Type B pancreatic cell (in vitro differentiated cells): ENCODE measurements at regions not wholly inside any gene's neighbourhood (a gene's known extent, or its start where the extent isn't known, plus 50 kb on each side); places are given as distances from the start of the nearest gene placed in this dataset.

Source experiments
- DNase-seq: peaks from one replicate; pipeline ENCODE4 v3.0.0; 2021; ENCODE audit warnings: mixed read lengths; ENCODE audit not compliant: unreplicated experiment; ENCODE audit errors: extremely low spot score
- H3K27ac Mint-ChIP-seq: 2 replicates; pipeline ENCODE4 v1.8.0; 2021; ENCODE audit warnings: mild to moderate bottlenecking, mixed read lengths
- H3K27me3 Mint-ChIP-seq: 2 replicates; pipeline ENCODE4 v1.8.0; 2021; ENCODE audit warnings: mixed read lengths
- H3K36me3 Mint-ChIP-seq: 2 replicates; pipeline ENCODE4 v1.8.0; 2021; ENCODE audit warnings: mixed read lengths
- H3K4me1 Mint-ChIP-seq: one replicate; pipeline ENCODE4 v1.8.0; 2021; ENCODE audit warnings: mixed read lengths; ENCODE audit not compliant: unreplicated experiment
- H3K4me3 Mint-ChIP-seq: 2 replicates; pipeline ENCODE4 v1.8.0; 2021; ENCODE audit warnings: mild to moderate bottlenecking, mixed read lengths
- H3K9me3 Mint-ChIP-seq: 2 replicates; pipeline ENCODE4 v1.8.0; 2021; ENCODE audit warnings: mixed read lengths
- TF ChIP-seq, protein P1 (sequence below): fragments of 200-600 bp; sonication (generic); conservative IDR thresholded peaks from 2 replicates; pipeline ENCODE4 v1.5.0; 2021; ENCODE audit warnings: antibody characterized with exemption, mild to moderate bottlenecking

DNA sequence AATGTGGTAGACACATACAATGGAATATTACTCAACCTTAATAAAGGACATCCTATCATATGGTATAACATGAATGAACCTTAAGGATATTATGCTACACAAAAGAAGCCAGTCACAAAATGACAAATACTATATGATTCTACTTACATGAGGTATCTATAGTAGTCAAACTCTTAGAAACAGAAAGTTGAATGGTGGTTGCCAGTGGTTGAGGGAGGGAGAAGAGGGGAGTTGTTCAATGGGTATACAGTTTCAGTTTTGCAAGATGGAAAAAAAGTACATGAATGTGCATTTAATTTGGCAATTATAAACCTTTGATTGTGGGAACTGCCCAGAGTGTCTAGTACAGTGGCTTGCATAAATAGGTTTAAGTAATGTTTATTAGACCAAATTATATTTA is 473.3 kb upstream of the ZNF608 start:
- Mint-ChIP-seq H3K27me3 (no peaks in the 10 kb centered on the region), H3K36me3 (no peaks in the 10 kb centered on the region), H3K4me3 (no peak overlapping the region), H3K9me3 (peaks cover 6% of the 10 kb centered on the region), H3K4me1 (no peaks in the 10 kb centered on the region), H3K27ac (no peak overlapping the region)
- TF ChIP-seq, protein P1, sequence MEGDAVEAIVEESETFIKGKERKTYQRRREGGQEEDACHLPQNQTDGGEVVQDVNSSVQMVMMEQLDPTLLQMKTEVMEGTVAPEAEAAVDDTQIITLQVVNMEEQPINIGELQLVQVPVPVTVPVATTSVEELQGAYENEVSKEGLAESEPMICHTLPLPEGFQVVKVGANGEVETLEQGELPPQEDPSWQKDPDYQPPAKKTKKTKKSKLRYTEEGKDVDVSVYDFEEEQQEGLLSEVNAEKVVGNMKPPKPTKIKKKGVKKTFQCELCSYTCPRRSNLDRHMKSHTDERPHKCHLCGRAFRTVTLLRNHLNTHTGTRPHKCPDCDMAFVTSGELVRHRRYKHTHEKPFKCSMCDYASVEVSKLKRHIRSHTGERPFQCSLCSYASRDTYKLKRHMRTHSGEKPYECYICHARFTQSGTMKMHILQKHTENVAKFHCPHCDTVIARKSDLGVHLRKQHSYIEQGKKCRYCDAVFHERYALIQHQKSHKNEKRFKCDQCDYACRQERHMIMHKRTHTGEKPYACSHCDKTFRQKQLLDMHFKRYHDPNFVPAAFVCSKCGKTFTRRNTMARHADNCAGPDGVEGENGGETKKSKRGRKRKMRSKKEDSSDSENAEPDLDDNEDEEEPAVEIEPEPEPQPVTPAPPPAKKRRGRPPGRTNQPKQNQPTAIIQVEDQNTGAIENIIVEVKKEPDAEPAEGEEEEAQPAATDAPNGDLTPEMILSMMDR: no peak
- DNase-seq: no peak

DNA sequence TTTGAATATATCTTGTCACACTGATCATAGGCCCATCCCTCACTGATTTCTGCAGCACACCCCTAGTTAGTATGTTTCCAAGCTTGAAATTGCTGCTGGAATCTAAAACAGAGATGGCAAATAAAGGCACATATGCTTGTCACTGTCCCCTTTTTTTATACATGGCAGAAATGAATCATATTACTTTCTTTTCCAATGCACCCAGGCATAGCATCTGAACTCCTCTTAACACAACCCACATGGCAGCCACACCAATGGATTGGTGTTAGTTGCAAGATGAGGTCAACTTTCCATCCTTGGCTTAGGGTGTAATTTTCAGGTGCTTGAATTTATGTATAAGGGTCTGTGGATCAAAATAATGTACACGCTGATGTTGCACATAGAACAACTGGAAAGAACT is 473.8 kb upstream of the ZNF608 start:
- Mint-ChIP-seq H3K36me3 (no peaks in the 10 kb centered on the region), H3K4me3 (no peak overlapping the region), H3K9me3 (peaks cover 6% of the 10 kb centered on the region), H3K27me3 (no peaks in the 10 kb centered on the region), H3K4me1 (no peaks in the 10 kb centered on the region), H3K27ac (no peak overlapping the region)
- TF ChIP-seq, protein P1: no peak
- DNase-seq: no peak

DNA sequence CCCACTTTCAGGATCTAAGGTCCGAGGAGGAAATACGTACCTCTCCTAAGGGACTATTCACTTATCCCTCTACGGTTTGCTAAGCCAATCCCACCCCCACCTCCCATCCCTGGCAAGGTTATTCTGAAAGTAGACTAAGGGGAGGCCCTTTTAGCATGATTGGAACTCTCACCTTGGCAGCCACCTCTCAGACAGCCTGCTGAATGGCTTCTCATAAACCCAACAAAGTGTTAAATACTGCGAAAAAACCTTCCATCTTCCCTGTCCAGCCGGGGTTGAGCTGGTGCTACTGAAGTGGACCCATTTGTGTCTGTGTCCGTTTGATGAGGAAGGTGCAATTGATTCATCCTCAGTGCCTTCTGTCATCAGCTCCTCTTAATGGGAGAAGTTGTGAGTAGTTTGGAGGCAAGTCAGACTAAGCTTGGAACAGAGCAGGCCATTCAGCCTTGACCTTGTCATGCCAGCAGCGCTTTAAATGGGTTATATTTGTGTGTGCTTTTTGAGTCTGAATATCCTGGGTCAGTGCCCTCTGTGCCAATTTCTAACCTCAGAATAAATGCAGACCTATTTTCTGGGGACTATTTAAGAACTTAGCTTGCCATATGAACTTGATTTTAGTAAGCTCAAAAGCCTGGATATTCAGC is 476.3 kb upstream of the ZNF608 start:
- no peaks in the 10 kb centered on the region for H3K4me1 Mint-ChIP-seq

DNA sequence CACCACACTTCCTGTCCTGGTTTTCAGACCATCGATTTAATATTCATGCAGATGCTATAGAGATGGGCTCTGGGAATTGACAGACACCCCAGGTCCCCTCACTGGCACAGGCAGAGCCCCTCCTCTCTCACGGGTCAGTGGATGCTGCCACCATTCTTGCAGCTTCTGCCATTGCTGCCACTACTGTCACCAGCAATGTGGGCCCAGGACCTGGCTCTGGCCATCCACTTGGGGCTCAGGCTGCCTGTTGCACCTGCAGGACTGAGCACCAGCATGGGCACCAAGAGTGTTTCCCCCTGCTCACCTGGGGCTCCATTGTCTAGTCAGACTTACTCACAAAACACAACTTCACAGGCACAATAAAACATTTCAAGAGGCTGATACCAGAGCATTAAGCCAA is 479.0 kb upstream of the ZNF608 start:
- TF ChIP-seq, protein P1: no peak
- no peaks in the 10 kb centered on the region for H3K27me3 Mint-ChIP-seq
- no peaks in the 10 kb centered on the region for H3K9me3 Mint-ChIP-seq
- H3K4me3 Mint-ChIP-seq: no peak overlapping the region
- H3K36me3 Mint-ChIP-seq: no peaks in the 10 kb centered on the region
- H3K27ac Mint-ChIP-seq: no peak overlapping the region
- H3K4me1 Mint-ChIP-seq: peaks cover 16% of the 10 kb centered on the region
- no peak for DNase-seq

More for the DNA sequence above, 476.3 kb upstream of the ZNF608 start:
- Mint-ChIP-seq H3K27me3 (no peaks in the 10 kb centered on the region), H3K27ac (no peak overlapping the region), H3K4me3 (no peak overlapping the region), H3K9me3 (peaks cover 4% of the 10 kb centered on the region), H3K36me3 (no peaks in the 10 kb centered on the region)
- TF ChIP-seq, protein P1: no peak
- no peak for DNase-seq

DNA sequence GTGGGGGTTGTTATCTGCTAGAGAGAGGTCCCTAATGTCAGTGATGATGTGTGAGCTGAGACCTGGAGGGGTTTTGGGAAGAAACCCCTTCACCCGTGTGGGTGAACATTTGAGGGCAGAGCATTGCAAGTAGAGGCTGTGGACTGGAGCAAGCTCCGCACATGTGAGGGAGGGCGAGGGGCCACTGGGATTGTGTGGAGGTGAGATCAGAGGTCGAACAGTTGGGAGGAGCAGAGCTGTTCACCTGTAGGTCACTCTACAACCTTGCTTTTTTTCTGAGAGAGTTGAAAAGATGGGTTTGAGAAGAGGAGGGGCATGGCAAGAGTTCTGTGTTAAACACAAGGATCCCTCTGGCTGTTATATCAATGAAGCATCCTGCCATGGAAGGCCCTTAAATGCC is 480.4 kb upstream of the ZNF608 start:
- TF ChIP-seq, protein P1: no peak
- Mint-ChIP-seq H3K36me3 (no peaks in the 10 kb centered on the region), H3K9me3 (peaks cover 4% of the 10 kb centered on the region), H3K4me3 (no peak overlapping the region), H3K27ac (no peak overlapping the region), H3K27me3 (no peaks in the 10 kb centered on the region), H3K4me1 (peaks cover 17% of the 10 kb centered on the region)
- no peak for DNase-seq
